ENCODE measurements at regions not wholly inside any gene's neighbourhood (a gene's known extent, or its start where the extent isn't known, plus 50 kb on each side); places are given as distances from the start of the nearest gene placed in this dataset.

- no peak for TF ChIP-seq CTCF (IDR thresholded peaks at IDR 0.05; ENCODE audit: poor library complexity, severe bottlenecking)
- TF ChIP-seq SMC3 (conservative IDR thresholded peaks at IDR 0.05; ENCODE audit: poor library complexity) = no peak
- no peak for TF ChIP-seq EZH2 (IDR thresholded peaks at IDR 0.05; ENCODE audit: borderline replicate concordance, insufficient read depth, low read length, poor library complexity, severe bottlenecking)
Observed at GRCh38 chr17:15076991-15077663, 188.0 kb downstream of the PMP22 start.

Data from neural cell (in vitro differentiated cells).